HG02763 (cell line): ENCODE measurements at regions not wholly inside any gene's neighbourhood (a gene's known extent, or its start where the extent isn't known, plus 50 kb on each side); places are given as distances from the start of the nearest gene placed in this dataset.
"Not testable (repeated sequence)": the region's sequence is repeated elsewhere in the genome, so short reads cannot be mapped to it uniquely, and the experiment has no call there.

ENCODE experiments used
- ATAC-seq: cut with Tn5 transposase; IDR thresholded peaks from one replicate; pipeline ENCODE4 v1.9.1; 2021; ENCODE audit warnings: mild to moderate bottlenecking, moderate library complexity; ENCODE audit not compliant: unreplicated experiment

- ATAC-seq = no peak
Observed at GRCh38 chr16:86351041-86351784, 159.1 kb upstream of the FOXF1 start.

DNA sequence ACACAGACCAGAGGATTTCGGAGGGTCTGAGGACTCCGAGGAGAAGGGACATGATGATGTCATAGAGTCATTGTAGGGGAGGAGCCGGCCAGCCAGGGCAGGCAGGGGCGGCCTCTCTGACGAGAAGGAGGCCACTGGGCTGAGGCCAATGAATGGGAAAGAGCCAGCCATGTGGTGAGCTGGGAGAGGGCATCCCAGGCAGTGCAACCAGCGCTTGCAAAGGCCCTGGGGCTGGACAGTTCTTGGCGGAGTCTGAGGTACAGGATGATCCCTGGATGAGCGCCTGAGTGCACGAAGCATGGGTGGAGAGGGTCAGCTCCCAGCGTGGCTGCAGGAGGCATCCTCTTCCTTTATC lies 158.6 kb upstream of the FOXF1 start:
- ATAC-seq = not testable (repeated sequence)

GRCh38 chr16:86353148-86353547 lies 157.2 kb upstream of the FOXF1 start:
- ATAC-seq = no peak

- no peak for ATAC-seq
Observed at GRCh38 chr16:86353948-86354347, 156.4 kb upstream of the FOXF1 start.

- ATAC-seq = no peak
Observed at GRCh38 chr16:86354641-86355513, 155.4 kb upstream of the FOXF1 start.

- no peak for ATAC-seq
Observed at GRCh38 chr16:86355531-86355930, 154.8 kb upstream of the FOXF1 start.

DNA sequence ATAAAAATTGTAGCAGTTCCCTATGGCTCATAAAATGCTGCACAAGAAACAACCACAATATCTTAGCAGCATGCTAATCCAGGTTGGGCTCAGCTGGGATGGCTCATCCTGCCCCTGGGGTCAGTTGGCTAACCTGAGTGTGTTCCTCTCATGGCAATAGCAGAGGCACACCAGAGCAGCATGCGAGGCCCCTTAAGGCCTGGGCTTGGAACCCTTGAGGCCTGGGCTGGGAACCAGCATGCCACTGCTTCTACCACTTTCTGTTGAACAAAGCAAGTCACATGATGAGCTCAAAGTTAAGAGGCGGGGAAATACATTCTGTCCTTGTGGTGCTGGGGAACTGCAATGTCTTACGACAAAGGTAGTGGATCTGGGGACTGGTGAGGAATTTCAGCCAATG lies 154.4 kb upstream of the FOXF1 start:
- no peak for ATAC-seq

DNA sequence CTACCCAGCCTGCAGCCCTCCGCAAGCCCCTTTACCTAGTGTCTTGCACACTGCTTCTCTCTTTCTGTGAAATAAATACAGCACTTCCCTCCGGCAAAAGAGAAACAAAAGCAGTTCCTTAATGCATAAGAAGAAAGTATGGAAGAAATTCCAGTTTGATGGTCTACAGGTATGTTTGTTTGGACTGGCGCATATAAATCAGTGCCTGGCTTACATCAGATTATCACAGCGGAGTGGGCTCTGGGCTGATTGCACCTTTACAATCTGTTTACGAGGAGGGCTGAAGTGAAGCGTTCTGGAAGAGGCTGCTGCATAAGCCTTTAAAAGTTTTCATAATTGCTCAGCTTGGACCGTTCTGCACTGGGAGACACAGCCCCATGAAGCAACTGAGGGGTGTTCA lies 153.5 kb upstream of the FOXF1 start:
- ATAC-seq = no peak

DNA sequence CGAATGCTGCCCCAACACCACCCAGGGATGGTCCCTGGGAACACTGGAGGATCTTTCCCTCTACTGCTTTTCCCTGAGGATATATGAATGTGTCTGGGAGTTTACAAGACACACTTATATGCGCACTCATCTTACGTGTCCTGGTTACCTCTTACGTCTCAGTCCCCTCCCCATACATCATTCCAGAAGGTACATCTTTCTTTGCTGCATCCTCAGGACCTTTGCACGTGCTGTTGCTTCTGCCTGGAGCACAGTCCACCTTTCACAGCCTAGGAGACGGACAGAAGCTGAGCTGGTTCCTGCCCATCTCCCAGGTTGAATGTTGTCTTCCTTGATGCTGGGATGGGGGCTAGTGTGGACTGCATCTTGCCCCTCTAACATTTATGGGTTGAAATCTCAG lies 153.0 kb upstream of the FOXF1 start:
- ATAC-seq = no peak

DNA sequence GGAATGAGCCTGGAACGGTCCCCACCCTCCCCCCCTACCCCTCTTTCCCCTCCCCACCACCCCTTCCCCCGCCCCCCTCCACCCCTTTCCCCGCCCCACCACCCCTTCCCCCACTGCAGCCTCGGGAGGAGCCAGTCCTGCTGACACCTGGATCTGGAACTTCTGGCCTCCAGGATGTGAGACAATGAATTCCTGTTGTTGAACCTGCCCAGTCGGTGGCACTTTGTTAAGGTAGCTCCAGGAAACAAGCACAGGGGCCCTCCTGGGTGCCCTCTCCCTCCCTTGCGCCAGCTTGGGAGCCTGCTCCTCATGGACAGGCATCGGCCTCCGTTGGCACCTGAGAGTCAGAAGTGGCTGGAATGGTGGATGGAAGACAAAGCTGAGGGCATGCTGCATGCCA lies 152.4 kb upstream of the FOXF1 start:
- no peak for ATAC-seq

DNA sequence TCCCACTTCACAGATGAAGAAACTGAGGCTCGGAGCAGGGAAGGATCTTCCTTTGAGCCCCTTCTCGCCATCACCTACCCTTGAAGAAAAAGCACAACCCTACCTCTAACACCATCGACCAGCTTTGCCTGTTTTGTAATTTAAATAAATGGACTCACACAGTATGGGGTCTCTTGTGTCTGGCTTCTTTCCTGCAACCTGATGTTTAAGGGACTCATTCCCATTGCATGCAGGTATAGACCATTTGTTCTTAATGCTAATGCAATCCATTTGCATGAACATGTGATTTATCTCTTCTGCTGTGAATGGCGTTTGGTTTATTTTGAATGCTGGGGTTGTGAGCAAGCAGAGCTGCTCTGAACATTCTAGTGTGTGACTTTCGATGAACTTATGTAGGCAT lies 150.8 kb upstream of the FOXF1 start:
- ATAC-seq = no peak

GRCh38 chr16:86362155-86362849 lies 148.0 kb upstream of the FOXF1 start:
- no peak for ATAC-seq

DNA sequence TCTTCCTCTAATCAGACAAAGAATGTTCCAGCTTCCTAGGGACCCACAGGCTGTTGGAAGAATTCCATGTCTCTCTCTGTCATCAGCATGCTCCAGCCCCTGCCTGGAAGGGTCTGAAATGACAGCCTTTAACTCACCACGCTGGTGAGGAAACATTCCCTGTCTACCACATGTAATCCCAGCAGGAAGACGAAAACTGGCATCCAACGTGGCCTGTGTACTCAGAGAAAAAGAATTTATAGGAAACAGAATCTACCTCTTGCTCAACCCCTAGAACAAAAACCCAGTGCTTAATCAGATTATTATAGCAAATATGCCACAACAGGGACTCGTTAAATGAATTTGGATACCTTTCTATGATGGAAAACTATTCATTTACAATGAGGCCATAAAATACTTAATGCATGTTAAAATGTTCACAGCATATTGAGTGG lies 147.3 kb upstream of the FOXF1 start:
- no peak for ATAC-seq

GRCh38 chr16:86363836-86364618 lies 146.3 kb upstream of the FOXF1 start:
- ATAC-seq = no peak

GRCh38 chr16:86364653-86365380 lies 145.5 kb upstream of the FOXF1 start:
- no peak for ATAC-seq

DNA sequence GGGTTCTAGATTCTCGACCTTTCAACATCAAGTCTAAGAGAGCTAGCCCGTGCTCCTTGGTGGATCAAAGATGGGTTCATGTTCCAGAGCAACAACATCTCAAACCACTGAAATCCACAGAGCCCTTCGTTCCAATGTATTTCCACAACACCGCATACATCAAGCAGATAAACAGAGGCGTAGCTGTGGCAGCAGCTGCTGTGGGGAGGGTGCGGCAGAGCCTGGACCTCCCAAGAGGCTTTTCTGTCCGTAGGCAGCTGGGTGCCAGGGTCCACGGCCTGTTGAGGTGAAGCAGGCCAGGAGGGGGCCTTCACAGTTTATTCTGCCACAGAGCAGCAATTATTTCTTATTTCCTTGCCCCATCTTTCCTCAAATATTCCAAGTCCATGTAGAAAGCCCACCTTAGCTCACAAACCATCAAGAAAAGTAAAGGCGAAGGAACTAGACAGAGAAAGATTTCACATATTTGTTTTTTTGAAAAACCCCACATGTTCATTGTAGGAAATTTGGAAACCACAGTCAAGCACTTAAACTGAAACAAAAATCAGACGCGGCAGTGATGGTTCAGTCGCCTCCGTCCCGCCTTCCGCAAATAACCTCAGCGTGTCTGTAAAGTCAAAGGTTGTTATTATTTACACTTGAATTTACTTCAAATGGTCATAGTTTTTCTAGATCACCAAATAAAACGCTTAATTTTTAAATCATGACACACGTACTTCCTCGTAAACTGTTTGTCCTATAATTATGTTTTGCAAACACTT lies 144.6 kb upstream of the FOXF1 start:
- ATAC-seq = no peak

GRCh38 chr16:86366481-86366880 lies 143.8 kb upstream of the FOXF1 start:
- ATAC-seq = no peak

DNA sequence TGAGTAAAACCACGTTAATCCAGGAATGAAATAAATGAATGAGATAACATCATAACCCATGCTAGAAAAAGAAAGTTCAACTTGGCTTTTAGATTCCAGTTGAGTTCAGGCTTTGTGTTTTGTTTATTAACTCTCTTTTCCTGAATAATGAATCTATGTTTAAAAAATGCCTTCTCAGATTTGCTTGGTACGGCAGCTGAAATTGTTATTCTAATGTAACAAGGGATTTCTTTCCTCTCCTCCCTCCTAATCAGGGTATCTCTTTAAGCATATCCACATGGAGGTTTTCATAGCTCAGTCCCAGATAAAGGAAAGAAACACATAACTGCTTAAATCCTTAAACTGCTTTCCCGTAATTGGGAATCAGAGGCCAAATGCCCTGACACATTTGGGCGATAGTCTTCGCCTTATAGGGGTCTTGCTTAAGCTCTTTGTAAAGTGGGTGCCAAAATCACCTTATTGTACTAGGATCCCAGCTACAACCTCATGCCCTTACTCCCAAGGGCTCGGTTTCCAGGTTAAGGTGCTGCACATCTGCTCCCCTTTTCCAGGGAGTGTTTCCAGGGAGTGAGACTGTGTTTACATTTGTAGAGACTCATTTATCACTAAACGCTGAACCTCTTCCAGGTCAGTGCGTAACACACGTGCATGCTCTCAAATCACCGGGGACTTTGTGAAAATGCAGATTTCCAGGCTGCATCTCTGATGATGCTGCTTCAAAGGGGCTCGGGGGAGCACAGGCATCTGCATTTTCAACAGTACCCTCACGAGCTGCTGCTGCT lies 142.8 kb upstream of the FOXF1 start:
- ATAC-seq = no peak

DNA sequence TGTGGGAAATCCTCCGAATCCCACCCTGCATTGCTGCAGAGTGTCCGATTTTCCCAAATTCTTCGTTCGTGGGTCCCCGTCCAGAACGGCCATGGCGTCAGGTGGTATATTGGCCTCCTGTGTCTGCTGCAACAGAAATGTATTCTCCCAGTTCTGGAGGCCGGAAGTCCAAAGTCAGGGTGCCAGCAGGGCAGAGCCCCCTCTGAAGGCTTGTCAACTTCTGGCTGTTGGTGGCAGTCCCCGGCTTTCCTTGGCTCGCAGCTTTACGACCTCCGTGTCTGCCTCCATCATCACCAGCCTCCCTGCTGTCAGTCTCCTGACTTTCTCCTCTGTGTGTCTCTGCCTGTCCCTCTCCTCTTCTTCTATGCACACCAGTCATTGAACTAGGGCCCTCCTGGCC lies 142.1 kb upstream of the FOXF1 start:
- ATAC-seq = no peak
